ENCODE measurements at regions not wholly inside any gene's neighbourhood (a gene's known extent, or its start where the extent isn't known, plus 50 kb on each side); places are given as distances from the start of the nearest gene placed in this dataset.
"Not testable (repeated sequence)": the region's sequence is repeated elsewhere in the genome, so short reads cannot be mapped to it uniquely, and the experiment has no call there.

DNA sequence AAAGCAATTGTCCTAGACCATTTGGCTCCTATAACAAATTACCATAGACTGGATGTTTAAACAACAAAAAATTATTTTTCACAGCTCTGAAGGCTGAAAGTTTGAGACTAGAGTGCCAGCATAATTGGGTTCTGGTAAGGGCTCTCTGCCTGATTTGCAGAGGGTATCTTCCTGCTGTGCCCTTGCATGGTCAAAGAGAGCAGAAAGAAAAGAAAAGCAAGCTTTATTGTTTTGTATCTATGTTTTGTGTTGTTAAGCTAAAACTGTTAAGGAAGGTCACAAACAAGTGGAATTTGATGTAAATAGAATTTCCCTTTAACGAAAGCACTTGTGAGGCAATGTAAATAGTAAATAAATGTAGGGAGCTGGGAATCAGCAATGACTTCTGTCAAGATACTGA, 1031.0 kb upstream of the ATXN7L3B start:
- H3K27me3 Mint-ChIP-seq (ENCODE audit: low read depth in 3 of 3) = no peaks in the 10 kb centered on the region
- no peak overlapping the region for H3K4me3 Mint-ChIP-seq
- no peak for DNase-seq
- no peak overlapping the region for H3K27ac Mint-ChIP-seq
- H3K4me1 Mint-ChIP-seq = no peaks in the 10 kb centered on the region
- no peaks in the 10 kb centered on the region for H3K36me3 Mint-ChIP-seq
- peaks cover 3 to 35% (median 24%) of the 10 kb centered on the region in 6 donors for H3K9me3 Mint-ChIP-seq

GRCh38 chr12:73514672-73515071, 1023.0 kb upstream of the ATXN7L3B start:
- H3K4me3 Mint-ChIP-seq = no peak overlapping the region
- H3K9me3 Mint-ChIP-seq = peaks cover 2 to 24% (median 13%) of the 10 kb centered on the region in 6 donors
- H3K27ac Mint-ChIP-seq = no peak overlapping the region
- H3K27me3 Mint-ChIP-seq (ENCODE audit: low read depth in 3 of 3) = no peaks in the 10 kb centered on the region
- H3K36me3 Mint-ChIP-seq = no peaks in the 10 kb centered on the region
- DNase-seq = no peak
- no peaks in the 10 kb centered on the region for H3K4me1 Mint-ChIP-seq

GRCh38 chr12:73517859-73518258, 1019.8 kb upstream of the ATXN7L3B start:
- no peaks in the 10 kb centered on the region for H3K27me3 Mint-ChIP-seq (ENCODE audit: low read depth in 3 of 3)
- H3K4me1 Mint-ChIP-seq = no peaks in the 10 kb centered on the region
- H3K9me3 Mint-ChIP-seq = peaks cover 7 to 38% (median 18%) of the 10 kb centered on the region in 6 donors
- no peaks in the 10 kb centered on the region for H3K36me3 Mint-ChIP-seq
- no peak for DNase-seq
- no peak overlapping the region for H3K4me3 Mint-ChIP-seq
- H3K27ac Mint-ChIP-seq = no peak overlapping the region

- Mint-ChIP-seq H3K27me3 (ENCODE audit: low read depth in 3 of 3) (peaks cover 0 to 2% (median 0%) of the 10 kb centered on the region in 3 donors), H3K4me3 (no peak overlapping the region), H3K4me1 (no peaks in the 10 kb centered on the region), H3K27ac (no peak overlapping the region), H3K36me3 (no peaks in the 10 kb centered on the region), H3K9me3 (peaks cover 8 to 22% (median 15%) of the 10 kb centered on the region in 6 donors)
- no peak for DNase-seq
These were observed 1008.4 kb upstream of the ATXN7L3B start for GRCh38 chr12:73529231-73529630.

DNA sequence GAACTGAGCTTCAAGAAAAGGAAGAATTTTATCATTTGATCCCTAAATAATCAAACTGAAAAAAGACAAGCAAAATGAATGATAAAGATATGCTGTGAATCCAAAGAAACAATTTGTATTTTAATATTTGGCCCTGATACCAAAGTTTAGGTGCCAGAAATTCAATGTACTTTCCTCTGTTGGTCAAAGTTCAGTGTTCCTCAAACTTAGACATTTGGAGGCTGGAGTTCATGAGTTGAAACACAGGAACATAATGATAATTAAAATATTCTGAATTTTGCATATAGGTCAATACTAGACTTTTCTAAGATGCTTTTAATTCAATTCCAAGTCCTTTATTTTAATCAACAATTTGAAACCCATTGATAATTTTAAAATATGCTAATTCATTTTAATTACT, 1007.7 kb upstream of the ATXN7L3B start:
- H3K27me3 Mint-ChIP-seq (ENCODE audit: low read depth in 3 of 3) = peaks cover 0 to 2% (median 0%) of the 10 kb centered on the region in 3 donors
- no peaks in the 10 kb centered on the region for H3K4me1 Mint-ChIP-seq
- H3K36me3 Mint-ChIP-seq = no peaks in the 10 kb centered on the region
- H3K27ac Mint-ChIP-seq = no peak overlapping the region
- H3K9me3 Mint-ChIP-seq = peaks cover 10 to 22% (median 15%) of the 10 kb centered on the region in 6 donors
- no peak overlapping the region for H3K4me3 Mint-ChIP-seq
- DNase-seq = no peak

DNA sequence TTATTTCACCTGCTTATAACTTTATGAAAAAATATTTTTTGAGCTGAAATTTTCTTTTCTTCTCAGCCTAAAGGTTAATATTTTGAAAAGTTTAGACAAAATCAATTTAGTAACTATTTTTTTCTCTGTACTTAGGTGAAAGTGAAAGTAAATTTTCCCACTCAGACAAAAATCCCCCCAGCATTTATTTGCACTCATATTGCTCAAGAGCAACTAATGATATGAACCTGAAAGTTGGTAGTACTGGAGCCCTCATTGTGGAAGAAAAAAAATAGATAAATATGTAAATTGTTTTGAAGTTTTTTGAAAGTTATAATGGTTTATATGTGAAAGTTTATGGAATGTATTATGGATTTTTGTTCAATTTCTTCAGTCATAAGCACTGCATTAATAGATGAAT, 1005.9 kb upstream of the ATXN7L3B start:
- no peak overlapping the region for H3K4me3 Mint-ChIP-seq
- H3K4me1 Mint-ChIP-seq = no peaks in the 10 kb centered on the region
- no peaks in the 10 kb centered on the region for H3K36me3 Mint-ChIP-seq
- peaks cover 10 to 28% (median 19%) of the 10 kb centered on the region in 6 donors for H3K9me3 Mint-ChIP-seq
- DNase-seq = no peak
- no peak overlapping the region for H3K27ac Mint-ChIP-seq
- peaks cover 0 to 2% (median 0%) of the 10 kb centered on the region in 3 donors for H3K27me3 Mint-ChIP-seq (ENCODE audit: low read depth in 3 of 3)

- H3K27me3 Mint-ChIP-seq (ENCODE audit: low read depth in 3 of 3) = peaks cover 0 to 2% (median 0%) of the 10 kb centered on the region in 3 donors
- no peak overlapping the region for H3K27ac Mint-ChIP-seq
- H3K4me3 Mint-ChIP-seq = no peak overlapping the region
- H3K9me3 Mint-ChIP-seq = peaks cover 4 to 27% (median 10%) of the 10 kb centered on the region in 6 donors
- no peaks in the 10 kb centered on the region for H3K4me1 Mint-ChIP-seq
- no peak for DNase-seq
- H3K36me3 Mint-ChIP-seq = no peaks in the 10 kb centered on the region
These were observed 990.2 kb upstream of the ATXN7L3B start for GRCh38 chr12:73547421-73547820.

DNA sequence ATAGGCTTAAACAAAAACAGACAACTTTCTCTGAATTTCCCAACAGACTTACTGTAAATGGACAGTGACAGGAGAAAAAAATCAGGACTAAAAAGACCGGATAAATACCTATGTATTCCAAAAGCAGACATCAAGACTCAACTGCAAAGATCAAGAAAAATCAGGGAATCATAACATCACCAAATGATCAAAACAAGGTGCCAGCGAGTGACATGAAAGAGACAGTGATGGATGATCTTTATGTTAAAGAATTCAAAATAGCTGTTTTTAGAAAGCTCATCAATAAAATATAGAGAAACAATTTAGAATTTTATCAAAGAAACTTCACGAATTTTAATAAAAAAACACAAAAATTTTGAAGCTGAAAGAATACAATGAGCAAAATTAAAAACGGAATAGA, 952.5 kb upstream of the ATXN7L3B start:
- DNase-seq = no peak
- H3K36me3 Mint-ChIP-seq = no peaks in the 10 kb centered on the region
- no peak overlapping the region for H3K4me3 Mint-ChIP-seq
- peaks cover 6 to 39% (median 16%) of the 10 kb centered on the region in 6 donors for H3K9me3 Mint-ChIP-seq
- H3K27me3 Mint-ChIP-seq (ENCODE audit: low read depth in 3 of 3) = peaks cover 0 to 1% (median 0%) of the 10 kb centered on the region in 3 donors
- H3K4me1 Mint-ChIP-seq = no peaks in the 10 kb centered on the region
- H3K27ac Mint-ChIP-seq = no peak overlapping the region

- H3K27me3 Mint-ChIP-seq (ENCODE audit: low read depth in 3 of 3) = peaks cover 0 to 1% (median 1%) of the 10 kb centered on the region in 3 donors
- peaks cover 7 to 35% (median 20%) of the 10 kb centered on the region in 6 donors for H3K9me3 Mint-ChIP-seq
- no peak overlapping the region for H3K27ac Mint-ChIP-seq
- H3K36me3 Mint-ChIP-seq = no peaks in the 10 kb centered on the region
- H3K4me1 Mint-ChIP-seq = no peaks in the 10 kb centered on the region
- no peak for DNase-seq
- no peak overlapping the region for H3K4me3 Mint-ChIP-seq
These were observed 948.4 kb upstream of the ATXN7L3B start for GRCh38 chr12:73589220-73589619.

DNA sequence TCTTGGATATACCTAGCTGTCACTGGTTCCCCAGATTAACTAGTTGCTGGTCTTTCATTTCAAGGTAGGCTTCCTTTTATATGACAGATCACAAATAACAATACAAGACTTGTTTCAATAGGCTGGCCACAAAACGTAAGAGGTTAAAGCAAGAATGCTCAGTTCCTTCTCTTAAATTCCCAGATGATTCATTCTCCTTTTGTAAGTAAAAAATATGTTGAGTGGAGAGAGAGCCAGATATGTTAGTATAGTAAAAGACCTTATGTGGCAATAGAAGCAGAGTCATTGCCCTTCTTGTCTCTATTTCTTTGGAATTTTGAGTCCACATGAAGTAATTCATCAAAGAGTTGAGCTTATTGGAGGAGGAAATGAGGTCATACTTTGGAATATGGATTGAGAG, 939.0 kb upstream of the ATXN7L3B start:
- Mint-ChIP-seq H3K36me3 (no peaks in the 10 kb centered on the region), H3K27me3 (ENCODE audit: low read depth in 3 of 3) (peaks cover 0 to 1% (median 0%) of the 10 kb centered on the region in 3 donors), H3K9me3 (peaks cover 7 to 22% (median 13%) of the 10 kb centered on the region in 6 donors), H3K27ac (no peak overlapping the region), H3K4me1 (no peaks in the 10 kb centered on the region), H3K4me3 (no peak overlapping the region)
- no peak for DNase-seq

DNA sequence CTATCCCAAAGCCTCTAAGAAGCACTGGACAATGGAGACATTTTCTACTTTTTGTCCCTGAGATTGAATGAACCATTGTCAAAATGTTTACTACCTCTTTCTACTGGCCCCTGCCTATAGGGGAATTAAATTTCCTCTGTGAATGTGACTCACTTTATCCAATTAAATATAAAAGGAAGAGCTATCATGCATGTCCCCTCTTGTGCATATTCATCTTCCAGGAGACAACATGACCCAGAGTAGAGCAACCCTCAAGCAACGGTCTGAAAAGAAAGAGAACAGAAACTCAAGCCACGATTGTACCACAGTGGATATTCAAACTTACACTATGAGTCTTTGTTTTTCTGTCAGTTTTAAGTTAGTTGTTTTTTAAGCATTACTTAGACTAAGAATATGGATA, 938.4 kb upstream of the ATXN7L3B start:
- no peak for DNase-seq
- H3K36me3 Mint-ChIP-seq = no peaks in the 10 kb centered on the region
- H3K27ac Mint-ChIP-seq = no peak overlapping the region
- no peaks in the 10 kb centered on the region for H3K4me1 Mint-ChIP-seq
- no peak overlapping the region for H3K4me3 Mint-ChIP-seq
- H3K9me3 Mint-ChIP-seq = peaks cover 7 to 22% (median 13%) of the 10 kb centered on the region in 6 donors
- H3K27me3 Mint-ChIP-seq (ENCODE audit: low read depth in 3 of 3) = peaks cover 0 to 1% (median 0%) of the 10 kb centered on the region in 3 donors

- not testable (repeated sequence) for H3K4me1 Mint-ChIP-seq; H3K27ac Mint-ChIP-seq; DNase-seq; H3K4me3 Mint-ChIP-seq; H3K36me3 Mint-ChIP-seq; H3K27me3 Mint-ChIP-seq (ENCODE audit: low read depth in 3 of 3)
- H3K9me3 Mint-ChIP-seq = peaks cover 10 to 23% (median 19%) of the 10 kb centered on the region in 6 donors
These were observed 931.7 kb upstream of the ATXN7L3B start for GRCh38 chr12:73605925-73606324.

GRCh38 chr12:73612551-73612950, 925.1 kb upstream of the ATXN7L3B start:
- no peak for DNase-seq
- Mint-ChIP-seq H3K27ac (no peak overlapping the region), H3K27me3 (ENCODE audit: low read depth in 3 of 3) (peaks cover 0 to 2% (median under 1%) of the 10 kb centered on the region in 3 donors), H3K36me3 (no peaks in the 10 kb centered on the region), H3K4me1 (no peaks in the 10 kb centered on the region), H3K4me3 (no peak overlapping the region), H3K9me3 (peaks cover 14 to 42% (median 20%) of the 10 kb centered on the region in 6 donors)

GRCh38 chr12:73623421-73623820, 914.2 kb upstream of the ATXN7L3B start:
- H3K27ac Mint-ChIP-seq = no peak overlapping the region
- peaks cover 0 to 20% (median 11%) of the 10 kb centered on the region in 6 donors for H3K9me3 Mint-ChIP-seq

GRCh38 chr12:73625226-73625625, 912.4 kb upstream of the ATXN7L3B start:
- Mint-ChIP-seq H3K9me3 (peaks cover 0 to 21% (median 10%) of the 10 kb centered on the region in 6 donors), H3K36me3 (no peaks in the 10 kb centered on the region), H3K4me1 (no peaks in the 10 kb centered on the region), H3K4me3 (no peak overlapping the region), H3K27ac (no peak overlapping the region), H3K27me3 (ENCODE audit: low read depth in 3 of 3) (peaks cover 0 to 1% (median 0%) of the 10 kb centered on the region in 3 donors)
- DNase-seq = no peak

More at GRCh38 chr12:73623421-73623820, 914.2 kb upstream of the ATXN7L3B start:
- no peaks in the 10 kb centered on the region for H3K36me3 Mint-ChIP-seq
- no peak for DNase-seq
- H3K4me1 Mint-ChIP-seq = no peaks in the 10 kb centered on the region
- H3K27me3 Mint-ChIP-seq (ENCODE audit: low read depth in 3 of 3) = peaks cover 0 to 1% (median 0%) of the 10 kb centered on the region in 3 donors
- no peak overlapping the region for H3K4me3 Mint-ChIP-seq
